ENCODE measurements at regions not wholly inside any gene's neighbourhood (a gene's known extent, or its start where the extent isn't known, plus 50 kb on each side); places are given as distances from the start of the nearest gene placed in this dataset.

- in situ Hi-C loops (cut with MboI; ENCODE audit: low sequenced_read_pairs): no loop called here
These were observed 324.0 kb downstream of the TLR4 start for GRCh38 chr9:118028225-118028624.

- in situ Hi-C loops (cut with MboI; ENCODE audit: low sequenced_read_pairs): no loop called here
These were observed 325.2 kb downstream of the TLR4 start for GRCh38 chr9:118029425-118029824.

GRCh38 chr9:118034701-118035100 is 330.5 kb downstream of the TLR4 start:
- in situ Hi-C loops (cut with MboI; ENCODE audit: low sequenced_read_pairs): no loop called here

GRCh38 chr9:118038713-118039112 is 334.5 kb downstream of the TLR4 start:
- in situ Hi-C loops (cut with MboI; ENCODE audit: low sequenced_read_pairs): no loop called here

GRCh38 chr9:118058227-118058626 is 354.0 kb downstream of the TLR4 start:
- in situ Hi-C loops (cut with MboI; ENCODE audit: low sequenced_read_pairs): no loop called here

GRCh38 chr9:118059484-118060278 is 355.5 kb downstream of the TLR4 start:
- in situ Hi-C loops (cut with MboI; ENCODE audit: low sequenced_read_pairs): no loop called here

- in situ Hi-C loops (cut with MboI; ENCODE audit: low sequenced_read_pairs): no loop called here
These were observed 379.0 kb downstream of the TLR4 start for GRCh38 chr9:118083161-118083560.

- in situ Hi-C loops (cut with MboI; ENCODE audit: low sequenced_read_pairs): no loop called here
These were observed 383.9 kb downstream of the TLR4 start for GRCh38 chr9:118088090-118088489.

GRCh38 chr9:118091226-118091625 is 387.0 kb downstream of the TLR4 start:
- in situ Hi-C loops (cut with MboI; ENCODE audit: low sequenced_read_pairs): no loop called here

- in situ Hi-C loops (cut with MboI; ENCODE audit: low sequenced_read_pairs): no loop called here
These were observed 387.7 kb downstream of the TLR4 start for GRCh38 chr9:118091711-118092500.

- in situ Hi-C loops (cut with MboI; ENCODE audit: low sequenced_read_pairs): no loop called here
These were observed 390.2 kb downstream of the TLR4 start for GRCh38 chr9:118094387-118094786.

- in situ Hi-C loops (cut with MboI; ENCODE audit: low sequenced_read_pairs): no loop called here
These were observed 396.6 kb downstream of the TLR4 start for GRCh38 chr9:118100529-118101419.

GRCh38 chr9:118104363-118104762 is 400.2 kb downstream of the TLR4 start:
- in situ Hi-C loops (cut with MboI; ENCODE audit: low sequenced_read_pairs): no loop called here

- in situ Hi-C loops (cut with MboI; ENCODE audit: low sequenced_read_pairs): no loop called here
These were observed 404.8 kb downstream of the TLR4 start for GRCh38 chr9:118108971-118109370.

GRCh38 chr9:118109542-118109941 is 405.3 kb downstream of the TLR4 start:
- in situ Hi-C loops (cut with MboI; ENCODE audit: low sequenced_read_pairs): no loop called here

- in situ Hi-C loops (cut with MboI; ENCODE audit: low sequenced_read_pairs): no loop called here
These were observed 417.2 kb downstream of the TLR4 start for GRCh38 chr9:118121361-118121760.

GRCh38 chr9:118128313-118128712 is 424.1 kb downstream of the TLR4 start:
- in situ Hi-C loops (cut with MboI; ENCODE audit: low sequenced_read_pairs): no loop called here

GRCh38 chr9:118129541-118129940 is 425.3 kb downstream of the TLR4 start:
- in situ Hi-C loops (cut with MboI; ENCODE audit: low sequenced_read_pairs): no loop called here

GRCh38 chr9:118148990-118149389 is 444.8 kb downstream of the TLR4 start:
- in situ Hi-C loops (cut with MboI; ENCODE audit: low sequenced_read_pairs): no loop called here

- in situ Hi-C loops (cut with MboI; ENCODE audit: low sequenced_read_pairs): no loop called here
These were observed 452.6 kb downstream of the TLR4 start for GRCh38 chr9:118156846-118157245.

- in situ Hi-C loops (cut with MboI; ENCODE audit: low sequenced_read_pairs): no loop called here
These were observed 458.5 kb downstream of the TLR4 start for GRCh38 chr9:118162716-118163115.

Measured in HL-60/S4 treated with phorbol 12-myristate 13-acetate at 8.2 ng/mL for 4 days and 3 days (cell line).